ENCODE measurements at regions not wholly inside any gene's neighbourhood (a gene's known extent, or its start where the extent isn't known, plus 50 kb on each side); places are given as distances from the start of the nearest gene placed in this dataset.

- H3K36me3 ChIP-seq (ENCODE audit: control insufficient read depth, insufficient read depth, low read length), result no peaks in the 10 kb centered on the region
- H3K27me3 ChIP-seq (ENCODE audit: control insufficient read depth, insufficient read depth, low read length), result peaks cover 2% of the 10 kb centered on the region
- TF ChIP-seq CTCF (IDR thresholded peaks at IDR 0.05; ENCODE audit: insufficient read depth, low read length, poor library complexity, severe bottlenecking), result no peak
- no peak overlapping the region for H3K4me3 ChIP-seq (ENCODE audit: low read depth, low read length)
- no peak for DNase-seq (ENCODE audit: low read depth)
Observed at GRCh38 chr2:217527590-217528202, 475.1 kb downstream of the TNS1 start.

GRCh38 chr2:217525076-217525475 lies 477.7 kb downstream of the TNS1 start:
- no peak for DNase-seq (ENCODE audit: low read depth)
- no peaks in the 10 kb centered on the region for H3K36me3 ChIP-seq (ENCODE audit: control insufficient read depth, insufficient read depth, low read length)
- H3K4me3 ChIP-seq (ENCODE audit: low read depth, low read length), result no peak overlapping the region
- no peak for TF ChIP-seq CTCF (IDR thresholded peaks at IDR 0.05; ENCODE audit: insufficient read depth, low read length, poor library complexity, severe bottlenecking)
- H3K27me3 ChIP-seq (ENCODE audit: control insufficient read depth, insufficient read depth, low read length), result peaks cover 2% of the 10 kb centered on the region

- Histone ChIP-seq H3K36me3 (ENCODE audit: control insufficient read depth, insufficient read depth, low read length) (no peaks in the 10 kb centered on the region), H3K4me3 (ENCODE audit: low read depth, low read length) (no peak overlapping the region), H3K27me3 (ENCODE audit: control insufficient read depth, insufficient read depth, low read length) (peaks cover 2% of the 10 kb centered on the region)
- TF ChIP-seq CTCF (IDR thresholded peaks at IDR 0.05; ENCODE audit: insufficient read depth, low read length, poor library complexity, severe bottlenecking), result no peak
- no peak for DNase-seq (ENCODE audit: low read depth)
Observed at GRCh38 chr2:217523286-217523685, 479.5 kb downstream of the TNS1 start.

- DNase-seq (ENCODE audit: low read depth), result no peak
- TF ChIP-seq CTCF (IDR thresholded peaks at IDR 0.05; ENCODE audit: insufficient read depth, low read length, poor library complexity, severe bottlenecking), result no peak
- H3K27me3 ChIP-seq (ENCODE audit: control insufficient read depth, insufficient read depth, low read length), result peaks cover 2% of the 10 kb centered on the region
- H3K36me3 ChIP-seq (ENCODE audit: control insufficient read depth, insufficient read depth, low read length), result no peaks in the 10 kb centered on the region
- no peak overlapping the region for H3K4me3 ChIP-seq (ENCODE audit: low read depth, low read length)
Observed at GRCh38 chr2:217521820-217522219, 481.0 kb downstream of the TNS1 start.

GRCh38 chr2:217520356-217521010 lies 482.3 kb downstream of the TNS1 start:
- Histone ChIP-seq H3K4me3 (ENCODE audit: low read depth, low read length) (no peak overlapping the region), H3K36me3 (ENCODE audit: control insufficient read depth, insufficient read depth, low read length) (no peaks in the 10 kb centered on the region), H3K27me3 (ENCODE audit: control insufficient read depth, insufficient read depth, low read length) (peaks cover 2% of the 10 kb centered on the region)
- TF ChIP-seq CTCF (IDR thresholded peaks at IDR 0.05; ENCODE audit: insufficient read depth, low read length, poor library complexity, severe bottlenecking), result no peak
- DNase-seq (ENCODE audit: low read depth), result no peak

- Histone ChIP-seq H3K27me3 (ENCODE audit: control insufficient read depth, insufficient read depth, low read length) (no peaks in the 10 kb centered on the region), H3K36me3 (ENCODE audit: control insufficient read depth, insufficient read depth, low read length) (no peaks in the 10 kb centered on the region), H3K4me3 (ENCODE audit: low read depth, low read length) (no peak overlapping the region)
- no peak for TF ChIP-seq CTCF (IDR thresholded peaks at IDR 0.05; ENCODE audit: insufficient read depth, low read length, poor library complexity, severe bottlenecking)
- DNase-seq (ENCODE audit: low read depth), result no peak
Observed at GRCh38 chr2:217517402-217517801, 485.4 kb downstream of the TNS1 start.
